ENCODE measurements at regions not wholly inside any gene's neighbourhood (a gene's known extent, or its start where the extent isn't known, plus 50 kb on each side); places are given as distances from the start of the nearest gene placed in this dataset.
"Not testable (repeated sequence)": the region's sequence is repeated elsewhere in the genome, so short reads cannot be mapped to it uniquely, and the experiment has no call there.

GRCh38 chrY:21600170-21600569, 65.5 kb downstream of the RBMY1A1 start:
- no CpG with 5 or more reads among the region's 6 CpGs for WGBS
- H3K27me3 ChIP-seq, result no peaks in the 10 kb centered on the region
- no peaks in the 10 kb centered on the region for H3K9me3 ChIP-seq
- no peak overlapping the region for H3K27ac ChIP-seq (replicated peaks in 1 of 4)
- intact Hi-C loops (cut with DNase I), result no loop called here
- DNase-seq (ENCODE audit: extremely low spot score), result no peak
- no peaks in the 10 kb centered on the region for H3K36me3 ChIP-seq
- no peak overlapping the region for H3K4me3 ChIP-seq
- TF ChIP-seq POLR2AphosphoS5 (IDR thresholded peaks at IDR 0.05), result no peak
- peaks cover 0 to 6% (median 2%) of the 10 kb centered on the region in 4 donors for H3K4me1 ChIP-seq

- intact Hi-C loops (cut with DNase I), result no loop called here
- Histone ChIP-seq H3K36me3 (no peaks in the 10 kb centered on the region), H3K4me3 (no peak overlapping the region), H3K4me1 (peaks cover 0 to 6% (median 2%) of the 10 kb centered on the region in 4 donors), H3K9me3 (no peaks in the 10 kb centered on the region), H3K27ac (replicated peaks in 1 of 4) (no peak overlapping the region), H3K27me3 (no peaks in the 10 kb centered on the region)
- TF ChIP-seq POLR2A (IDR thresholded peaks at IDR 0.05; ENCODE audit: low read depth), result no peak
- no peak for TF ChIP-seq CTCF (IDR thresholded peaks at IDR 0.05)
- no peak for TF ChIP-seq EP300 (IDR thresholded peaks at IDR 0.05)
- no peak for TF ChIP-seq POLR2AphosphoS5 (IDR thresholded peaks at IDR 0.05)
- no CpG with 5 or more reads among the region's 2 CpGs for WGBS
- DNase-seq (ENCODE audit: extremely low spot score), result no peak
Observed at GRCh38 chrY:21601524-21601923, 66.8 kb downstream of the RBMY1A1 start.

- no peak overlapping the region for H3K4me3 ChIP-seq
- DNase-seq (ENCODE audit: extremely low spot score), result no peak
- H3K27ac ChIP-seq (replicated peaks in 1 of 4), result no peak overlapping the region
- no peaks in the 10 kb centered on the region for H3K27me3 ChIP-seq
- H3K4me1 ChIP-seq, result peaks cover 0 to 6% (median 2%) of the 10 kb centered on the region in 4 donors
- H3K36me3 ChIP-seq, result no peaks in the 10 kb centered on the region
- intact Hi-C loops (cut with DNase I), result no loop called here
- WGBS, result no CpG with 5 or more reads among the region's 2 CpGs
- TF ChIP-seq EP300 (IDR thresholded peaks at IDR 0.05) (no peak), POLR2A (IDR thresholded peaks at IDR 0.05; ENCODE audit: low read depth) (no peak), CTCF (IDR thresholded peaks at IDR 0.05) (no peak), POLR2AphosphoS5 (IDR thresholded peaks at IDR 0.05) (no peak)
- H3K9me3 ChIP-seq, result no peaks in the 10 kb centered on the region
Observed at GRCh38 chrY:21602590-21602989, 67.9 kb downstream of the RBMY1A1 start.

- no peak overlapping the region for H3K4me3 ChIP-seq
- H3K27ac ChIP-seq (replicated peaks in 1 of 4), result no peak overlapping the region
- H3K36me3 ChIP-seq, result no peaks in the 10 kb centered on the region
- DNase-seq (ENCODE audit: extremely low spot score), result no peak
- H3K9me3 ChIP-seq, result no peaks in the 10 kb centered on the region
- TF ChIP-seq CTCF (IDR thresholded peaks at IDR 0.05) (no peak), POLR2A (IDR thresholded peaks at IDR 0.05; ENCODE audit: low read depth) (no peak), EP300 (IDR thresholded peaks at IDR 0.05) (no peak), POLR2AphosphoS5 (IDR thresholded peaks at IDR 0.05) (no peak)
- intact Hi-C loops (cut with DNase I), result no loop called here
- H3K4me1 ChIP-seq, result no peaks in the 10 kb centered on the region
- no peaks in the 10 kb centered on the region for H3K27me3 ChIP-seq
Observed at GRCh38 chrY:21636137-21636536, 101.5 kb downstream of the RBMY1A1 start.

- no CpG with 5 or more reads among the region's 1 CpG for WGBS
- no peak for TF ChIP-seq EP300 (IDR thresholded peaks at IDR 0.05)
- TF ChIP-seq POLR2A (IDR thresholded peaks at IDR 0.05; ENCODE audit: low read depth), result no peak
- no peak for TF ChIP-seq CTCF (IDR thresholded peaks at IDR 0.05)
- TF ChIP-seq POLR2AphosphoS5 (IDR thresholded peaks at IDR 0.05), result no peak
- intact Hi-C loops (cut with DNase I), result no loop called here
Observed at GRCh38 chrY:21650496-21650895, 115.8 kb downstream of the RBMY1A1 start.

GRCh38 chrY:21659057-21659456, 124.4 kb downstream of the RBMY1A1 start:
- DNase-seq (ENCODE audit: extremely low spot score); H3K9me3 ChIP-seq; H3K4me3 ChIP-seq; intact Hi-C loops (cut with DNase I); H3K36me3 ChIP-seq; H3K4me1 ChIP-seq; H3K27ac ChIP-seq (replicated peaks in 1 of 4); H3K27me3 ChIP-seq: not testable (repeated sequence)

More at GRCh38 chrY:21650496-21650895, 115.8 kb downstream of the RBMY1A1 start:
- Histone ChIP-seq H3K27ac (replicated peaks in 1 of 4) (no peak overlapping the region), H3K4me3 (no peak overlapping the region), H3K9me3 (no peaks in the 10 kb centered on the region), H3K4me1 (no peaks in the 10 kb centered on the region), H3K27me3 (no peaks in the 10 kb centered on the region), H3K36me3 (no peaks in the 10 kb centered on the region)
- DNase-seq (ENCODE audit: extremely low spot score), result no peak

- H3K4me3 ChIP-seq; intact Hi-C loops (cut with DNase I); H3K27ac ChIP-seq (replicated peaks in 1 of 4); H3K36me3 ChIP-seq; H3K9me3 ChIP-seq; H3K27me3 ChIP-seq; H3K4me1 ChIP-seq; DNase-seq (ENCODE audit: extremely low spot score): not testable (repeated sequence)
- WGBS, result no CpG with 5 or more reads among the region's 2 CpGs
Observed at GRCh38 chrY:21679590-21679989, 144.9 kb downstream of the RBMY1A1 start.

- WGBS, result no CpG with 5 or more reads among the region's 3 CpGs
- H3K27ac ChIP-seq (replicated peaks in 1 of 4); H3K4me1 ChIP-seq; DNase-seq (ENCODE audit: extremely low spot score); H3K9me3 ChIP-seq; intact Hi-C loops (cut with DNase I); H3K27me3 ChIP-seq; H3K4me3 ChIP-seq; H3K36me3 ChIP-seq: not testable (repeated sequence)
Observed at GRCh38 chrY:21686369-21686768, 151.7 kb downstream of the RBMY1A1 start.

- DNase-seq (ENCODE audit: extremely low spot score); H3K27me3 ChIP-seq; intact Hi-C loops (cut with DNase I); H3K4me3 ChIP-seq; H3K9me3 ChIP-seq; H3K36me3 ChIP-seq: not testable (repeated sequence)
- Histone ChIP-seq H3K4me1 (peaks cover 0 to 41% (median 0%) of the 10 kb centered on the region in 4 donors), H3K27ac (replicated peaks in 1 of 4) (peak overlapping the region in 1 of 4 donors; percentile 60)
- WGBS, result no CpG with 5 or more reads among the region's 1 CpG
Observed at GRCh38 chrY:21701951-21702350, 167.3 kb downstream of the RBMY1A1 start.

Data from esophagus muscularis mucosa (tissue), 4 donors.